K562 (cell line): ENCODE measurements at regions not wholly inside any gene's neighbourhood (a gene's known extent, or its start where the extent isn't known, plus 50 kb on each side); places are given as distances from the start of the nearest gene placed in this dataset.

ENCODE experiments used
- ATAC-seq: fragments of 200-7000 bp; cut with Tn5 transposase; 3 replicates; pipeline ENCODE4 v1.9.1; 2020; ENCODE audit warnings: moderate library complexity
- BruUV-seq: library from RNA; stranded (reverse); fragments of 400-500 nt; replicated peaks from 2 replicates; lab custom pipeline; 2021; lab: Mats Ljungman, UMichigan
- CTCF ChIA-PET: fragments of 300-600 bp; formaldehyde crosslinking; extraction: SDS; loops from one replicate; lab custom pipeline; 2021; ENCODE audit warnings: low intra/inter-chr PET ratio; lab: Yijun Ruan, JAX
- POLR2A ChIA-PET: fragments of 300-600, 350-650 bp; sonication (Branson Sonifier 250); formaldehyde crosslinking; extraction: SDS; loops from one replicate; lab custom pipeline; 2021; ENCODE audit warnings: antibody characterized with exemption, inconsistent platforms; lab: Yijun Ruan, JAX
- DNase-seq, 4 experiments: peaks; one replicate each; pipeline versions ENCODE4 v3.0.0 to v3.0.0-alpha.2; 2011 to 2018; ENCODE audit warnings: low spot score in 3 of 4, mixed read lengths in 3 of 4; ENCODE audit errors: extremely low read depth in 1 of 4
- FAIRE-seq: peaks from 2 replicates; lab custom pipeline; 2011; peaks lifted over from hg19 to GRCh38; lab: Jason Lieb, UNC
- H2AFZ ChIP-seq: 2 replicates; pipeline ENCODE4 v1.6.0; 2011; ENCODE audit warnings: low read depth, low read length, control low read depth, inconsistent platforms
- H3K27ac ChIP-seq: fragments of 200-600 bp; 3 replicates; pipeline ENCODE4 v1.8.0; 2011; ENCODE audit warnings: low read depth, mild to moderate bottlenecking, control low read depth, inconsistent platforms, low read length, moderate library complexity, mixed read lengths; ENCODE audit errors: extremely low read depth
- H3K27me3 ChIP-seq, 2 experiments: fragments of 300-600 bp in 1 of 2; 2 replicates in 1 of 2; 3 replicates in 1 of 2; pipeline versions ENCODE4 v1.6.0 to v1.8.0; 2011; ENCODE audit warnings: inconsistent platforms in 2 of 2, low read length in 2 of 2, mild to moderate bottlenecking in 1 of 2, mixed read lengths in 1 of 2, moderate library complexity in 1 of 2; ENCODE audit not compliant: control insufficient read depth in 2 of 2, insufficient read depth in 2 of 2
- H3K36me3 ChIP-seq: fragments of 300-600 bp; 3 replicates; pipeline ENCODE4 v1.8.0; 2011; ENCODE audit warnings: mild to moderate bottlenecking, low read length, inconsistent platforms; ENCODE audit not compliant: control insufficient read depth, insufficient read depth
- H3K4me1 ChIP-seq, 2 experiments: fragments of 200-600 bp in 1 of 2; replicated peaks in 1 of 2; 2 replicates in 1 of 2; 3 replicates in 1 of 2; pipeline versions ENCODE4 v1.5.1 to v1.8.0; 2011; ENCODE audit warnings: inconsistent platforms in 2 of 2, low read length in 2 of 2, mild to moderate bottlenecking in 1 of 2, mixed read lengths in 1 of 2, moderate library complexity in 1 of 2; ENCODE audit not compliant: control insufficient read depth in 2 of 2, insufficient read depth in 2 of 2
- H3K4me2 ChIP-seq: 2 replicates; pipeline ENCODE4 v1.6.1; 2011; ENCODE audit warnings: low read length, control low read depth, inconsistent platforms, mixed read lengths; ENCODE audit not compliant: insufficient read depth
- H3K4me3 ChIP-seq: fragments of 200-600 bp; sonication (generic), shearing (Covaris generic); 2 replicates; pipeline ENCODE4 v1.5.1; 2016; ENCODE audit warnings: control low read depth, inconsistent platforms
- H3K79me2 ChIP-seq: fragments of 200-600 bp; 3 replicates; pipeline ENCODE4 v1.8.0; 2011; ENCODE audit warnings: low read length, inconsistent platforms; ENCODE audit not compliant: control insufficient read depth, insufficient read depth
- H3K9ac ChIP-seq, 2 experiments: 2 replicates each; pipeline versions ENCODE4 v1.6.0 to v1.6.1; 2011; ENCODE audit warnings: low read depth in 2 of 2, low read length in 2 of 2, control low read depth in 1 of 2, inconsistent platforms in 1 of 2, mild to moderate bottlenecking in 1 of 2, mixed read lengths in 1 of 2; ENCODE audit not compliant: insufficient read depth in 1 of 2
- H3K9me1 ChIP-seq: one replicate; pipeline ENCODE4 v1.6.0; 2011; ENCODE audit warnings: inconsistent platforms, mild to moderate bottlenecking, low read length, moderate library complexity; ENCODE audit not compliant: control insufficient read depth, insufficient read depth
- H3K9me3 ChIP-seq: replicated peaks from 2 replicates; pipeline ENCODE4 v1.5.1; 2011; ENCODE audit warnings: low read depth, low read length, inconsistent platforms; ENCODE audit not compliant: control insufficient read depth, insufficient read depth
- H4K20me1 ChIP-seq: replicated peaks from 2 replicates; pipeline ENCODE4 v1.6.1; 2011; ENCODE audit warnings: low read length, inconsistent platforms, mixed read lengths; ENCODE audit not compliant: control insufficient read depth, insufficient read depth
- CHCHD3 ChIP-seq: fragments of 250-450 bp; sonication (Bioruptor Pico); IDR thresholded peaks from 2 replicates; pipeline ENCODE4 v2.1.2; 2022; ENCODE audit warnings: mild to moderate bottlenecking
- HIVEP1 ChIP-seq: fragments of 250-450 bp; sonication (Bioruptor Pico); IDR thresholded peaks from 2 replicates; pipeline ENCODE4 v1.4.0; 2020; ENCODE audit warnings: mild to moderate bottlenecking
- NFE2 ChIP-seq: IDR thresholded peaks from 2 replicates; pipeline ENCODE4 v1.6.1; 2014; ENCODE audit warnings: antibody characterized with exemption, low read depth
- POLR2G ChIP-seq: fragments of 200-400 bp; formaldehyde crosslinking; IDR thresholded peaks from 2 replicates; pipeline ENCODE4 v1.6.1; 2017; ENCODE audit warnings: low read depth, mild to moderate bottlenecking, antibody characterized with exemption, low read length, moderate library complexity
- SIN3A ChIP-seq, 2 experiments: fragments of 150-350 bp in 1 of 2; IDR thresholded peaks; 2 replicates each; pipeline ENCODE4 v1.6.1; 2011 to 2016; ENCODE audit warnings: borderline replicate concordance in 2 of 2, low read depth in 2 of 2, low read length in 2 of 2, mild to moderate bottlenecking in 2 of 2, moderate library complexity in 2 of 2; ENCODE audit not compliant: control insufficient read depth in 1 of 2
- SIX5 ChIP-seq, 2 experiments: IDR thresholded peaks; 2 replicates each; pipeline ENCODE4 v1.6.1; 2011; ENCODE audit warnings: low read length in 2 of 2, borderline replicate concordance in 1 of 2, low read depth in 1 of 2, mild to moderate bottlenecking in 1 of 2, moderate library complexity in 1 of 2; ENCODE audit not compliant: insufficient read depth in 1 of 2
- SMARCA5 ChIP-seq: fragments of 450-650 bp; IDR thresholded peaks from 2 replicates; pipeline ENCODE4 v1.6.1; 2016
- TCF7 ChIP-seq: sonication (generic); IDR thresholded peaks from 2 replicates; pipeline ENCODE4 v1.6.1; 2016; ENCODE audit warnings: antibody characterized with exemption, borderline replicate concordance
- ZNF79 ChIP-seq: fragments of 250-450 bp; sonication (Bioruptor Pico); IDR thresholded peaks from 2 replicates; pipeline ENCODE4 v1.4.0; 2020; ENCODE audit warnings: low read depth, mild to moderate bottlenecking, moderate library complexity
- WGBS: fragments of 100-300 bp; shearing (Covaris generic); methylation state at CpG from one replicate; pipeline ENCODE4 v1.1.6; 2016; ENCODE audit warnings: low coverage, mixed read lengths; ENCODE audit not compliant: insufficient coverage; ENCODE audit errors: missing lambda C conversion rate; 5-methylcytosine and 5-hydroxymethylcytosine counted together
- in situ Hi-C: fragments of 300-500 bp; cut with MboI; formaldehyde crosslinking; loops from 4 replicates; pipeline ENCODE4 v1.15.0; 2018; ENCODE audit warnings: inconsistent platforms, mixed read lengths
- intact Hi-C: fragments of 100-400 bp; cut with micrococcal nuclease; formaldehyde crosslinking; loops from 2 replicates; pipeline ENCODE4 v1.14.2; 2022
- TF ChIP-seq, protein P1 (sequence below): fragments of 450-650 bp; IDR thresholded peaks from 2 replicates; pipeline ENCODE4 v1.6.1; 2017; ENCODE audit warnings: mild to moderate bottlenecking, moderate library complexity
- TF ChIP-seq, protein P2 (sequence below): fragments of 450-650 bp; formaldehyde crosslinking; IDR thresholded peaks from 2 replicates; pipeline ENCODE4 v1.4.0; 2020; ENCODE audit warnings: mild to moderate bottlenecking, moderate library complexity
- TF ChIP-seq, protein P3 (sequence below): fragments of 250-450 bp; sonication (Bioruptor Pico); IDR thresholded peaks from 2 replicates; pipeline ENCODE4 v1.8.0; 2021; ENCODE audit warnings: moderate library complexity, mild to moderate bottlenecking, inconsistent platforms
- TF ChIP-seq, protein P4 (sequence below): fragments of 250-450 bp; sonication (Bioruptor Pico); IDR thresholded peaks from 2 replicates; pipeline ENCODE4 v1.4.0; 2020; ENCODE audit warnings: mild to moderate bottlenecking, moderate library complexity
- TF ChIP-seq, protein P5 (sequence below): sonication (generic); formaldehyde crosslinking; IDR thresholded peaks from 2 replicates; pipeline ENCODE4 v1.8.0; 2022; ENCODE audit warnings: mild to moderate bottlenecking, missing genetic modification reagents

DNA sequence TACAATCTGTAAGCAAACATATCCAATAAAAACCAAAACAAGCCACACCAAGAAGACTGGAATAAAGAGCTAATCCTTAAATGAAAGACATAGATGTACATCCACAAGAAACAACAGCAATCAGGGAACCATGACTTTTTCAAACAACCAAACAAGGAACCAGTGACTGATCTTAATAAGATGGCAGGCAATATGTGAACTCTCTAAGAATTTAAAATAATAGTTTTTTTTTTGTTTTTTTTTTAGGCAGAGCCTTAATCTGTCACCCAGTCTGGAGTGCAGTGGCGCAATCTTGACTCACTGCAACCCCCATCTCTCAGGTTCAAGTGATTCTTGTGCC lies 52.9 kb upstream of the CAPRIN2 start:
- peaks cover 0 to 3% of the 10 kb centered on the region in 2 experiments; a peak in 2 of 5 replicates for H3K4me1 ChIP-seq
- TF ChIP-seq SMARCA5 (no peak), SIX5 (IDR thresholded peaks at IDR 0.05; ENCODE audit: borderline replicate concordance in 1 of 2, insufficient read depth in 1 of 2, low read depth in 1 of 2, low read length in 2 of 2) (no peak), TCF7 (no peak), ZNF79 (CRISPR knock-in tag) (no peak), NFE2 (no peak), CHCHD3 (CRISPR knock-in tag) (no peak), POLR2G (no peak), SIN3A (IDR thresholded peaks at IDR 0.05; ENCODE audit: borderline replicate concordance in 2 of 2, control insufficient read depth in 1 of 2, low read depth in 2 of 2, low read length in 2 of 2) (no peak), HIVEP1 (CRISPR knock-in tag) (no peak)
- TF ChIP-seq, protein P1, sequence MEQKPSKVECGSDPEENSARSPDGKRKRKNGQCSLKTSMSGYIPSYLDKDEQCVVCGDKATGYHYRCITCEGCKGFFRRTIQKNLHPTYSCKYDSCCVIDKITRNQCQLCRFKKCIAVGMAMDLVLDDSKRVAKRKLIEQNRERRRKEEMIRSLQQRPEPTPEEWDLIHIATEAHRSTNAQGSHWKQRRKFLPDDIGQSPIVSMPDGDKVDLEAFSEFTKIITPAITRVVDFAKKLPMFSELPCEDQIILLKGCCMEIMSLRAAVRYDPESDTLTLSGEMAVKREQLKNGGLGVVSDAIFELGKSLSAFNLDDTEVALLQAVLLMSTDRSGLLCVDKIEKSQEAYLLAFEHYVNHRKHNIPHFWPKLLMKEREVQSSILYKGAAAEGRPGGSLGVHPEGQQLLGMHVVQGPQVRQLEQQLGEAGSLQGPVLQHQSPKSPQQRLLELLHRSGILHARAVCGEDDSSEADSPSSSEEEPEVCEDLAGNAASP: no peak
- TF ChIP-seq, protein P2, sequence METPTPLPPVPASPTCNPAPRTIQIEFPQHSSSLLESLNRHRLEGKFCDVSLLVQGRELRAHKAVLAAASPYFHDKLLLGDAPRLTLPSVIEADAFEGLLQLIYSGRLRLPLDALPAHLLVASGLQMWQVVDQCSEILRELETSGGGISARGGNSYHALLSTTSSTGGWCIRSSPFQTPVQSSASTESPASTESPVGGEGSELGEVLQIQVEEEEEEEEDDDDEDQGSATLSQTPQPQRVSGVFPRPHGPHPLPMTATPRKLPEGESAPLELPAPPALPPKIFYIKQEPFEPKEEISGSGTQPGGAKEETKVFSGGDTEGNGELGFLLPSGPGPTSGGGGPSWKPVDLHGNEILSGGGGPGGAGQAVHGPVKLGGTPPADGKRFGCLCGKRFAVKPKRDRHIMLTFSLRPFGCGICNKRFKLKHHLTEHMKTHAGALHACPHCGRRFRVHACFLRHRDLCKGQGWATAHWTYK (CRISPR knock-in tag): no peak
- TF ChIP-seq, protein P3, sequence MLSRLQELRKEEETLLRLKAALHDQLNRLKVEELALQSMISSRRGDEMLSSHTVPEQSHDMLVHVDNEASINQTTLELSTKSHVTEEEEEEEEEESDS (CRISPR knock-in tag): no peak
- TF ChIP-seq, protein P4, sequence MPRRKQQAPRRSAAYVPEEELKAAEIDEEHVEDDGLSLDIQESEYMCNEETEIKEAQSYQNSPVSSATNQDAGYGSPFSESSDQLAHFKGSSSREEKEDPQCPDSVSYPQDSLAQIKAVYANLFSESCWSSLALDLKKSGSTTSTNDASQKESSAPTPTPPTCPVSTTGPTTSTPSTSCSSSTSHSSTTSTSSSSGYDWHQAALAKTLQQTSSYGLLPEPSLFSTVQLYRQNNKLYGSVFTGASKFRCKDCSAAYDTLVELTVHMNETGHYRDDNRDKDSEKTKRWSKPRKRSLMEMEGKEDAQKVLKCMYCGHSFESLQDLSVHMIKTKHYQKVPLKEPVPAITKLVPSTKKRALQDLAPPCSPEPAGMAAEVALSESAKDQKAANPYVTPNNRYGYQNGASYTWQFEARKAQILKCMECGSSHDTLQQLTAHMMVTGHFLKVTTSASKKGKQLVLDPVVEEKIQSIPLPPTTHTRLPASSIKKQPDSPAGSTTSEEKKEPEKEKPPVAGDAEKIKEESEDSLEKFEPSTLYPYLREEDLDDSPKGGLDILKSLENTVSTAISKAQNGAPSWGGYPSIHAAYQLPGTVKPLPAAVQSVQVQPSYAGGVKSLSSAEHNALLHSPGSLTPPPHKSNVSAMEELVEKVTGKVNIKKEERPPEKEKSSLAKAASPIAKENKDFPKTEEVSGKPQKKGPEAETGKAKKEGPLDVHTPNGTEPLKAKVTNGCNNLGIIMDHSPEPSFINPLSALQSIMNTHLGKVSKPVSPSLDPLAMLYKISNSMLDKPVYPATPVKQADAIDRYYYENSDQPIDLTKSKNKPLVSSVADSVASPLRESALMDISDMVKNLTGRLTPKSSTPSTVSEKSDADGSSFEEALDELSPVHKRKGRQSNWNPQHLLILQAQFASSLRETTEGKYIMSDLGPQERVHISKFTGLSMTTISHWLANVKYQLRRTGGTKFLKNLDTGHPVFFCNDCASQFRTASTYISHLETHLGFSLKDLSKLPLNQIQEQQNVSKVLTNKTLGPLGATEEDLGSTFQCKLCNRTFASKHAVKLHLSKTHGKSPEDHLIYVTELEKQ (CRISPR knock-in tag): no peak
- TF ChIP-seq, protein P5, sequence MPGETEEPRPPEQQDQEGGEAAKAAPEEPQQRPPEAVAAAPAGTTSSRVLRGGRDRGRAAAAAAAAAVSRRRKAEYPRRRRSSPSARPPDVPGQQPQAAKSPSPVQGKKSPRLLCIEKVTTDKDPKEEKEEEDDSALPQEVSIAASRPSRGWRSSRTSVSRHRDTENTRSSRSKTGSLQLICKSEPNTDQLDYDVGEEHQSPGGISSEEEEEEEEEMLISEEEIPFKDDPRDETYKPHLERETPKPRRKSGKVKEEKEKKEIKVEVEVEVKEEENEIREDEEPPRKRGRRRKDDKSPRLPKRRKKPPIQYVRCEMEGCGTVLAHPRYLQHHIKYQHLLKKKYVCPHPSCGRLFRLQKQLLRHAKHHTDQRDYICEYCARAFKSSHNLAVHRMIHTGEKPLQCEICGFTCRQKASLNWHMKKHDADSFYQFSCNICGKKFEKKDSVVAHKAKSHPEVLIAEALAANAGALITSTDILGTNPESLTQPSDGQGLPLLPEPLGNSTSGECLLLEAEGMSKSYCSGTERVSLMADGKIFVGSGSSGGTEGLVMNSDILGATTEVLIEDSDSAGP: no peak
- ChIA-PET POLR2A (no interaction called here), CTCF (interaction anchor here (0.6 to 2.8 kb wide), 5 partner anchors 440 to 1288 kb away, joined by 3 to 36 read pairs (median 3); no protein-coding TSS in a partner anchor)
- H3K9ac ChIP-seq: no peak overlapping the region
- intact Hi-C loops: loop anchor here (1.0 to 10.0 kb wide), 6 partner anchors 53 to 1733 kb away; partner anchors contain the start of genes CAPRIN2 and IPO8
- in situ Hi-C loops: loop anchor here (10.0 to 25.0 kb wide), 2 partner anchors 620 to 1283 kb away; no protein-coding TSS in a partner anchor
- H3K79me2 ChIP-seq: no peaks in the 10 kb centered on the region
- no peaks in the 10 kb centered on the region for H4K20me1 ChIP-seq
- peak overlapping the region; percentile 86; the same call in 1 of the 2 replicates for H2AFZ ChIP-seq
- DNase-seq: no peak
- no CpG with 5 or more reads among the region's 1 CpG for WGBS
- H3K4me3 ChIP-seq: no peak overlapping the region
- H3K9me1 ChIP-seq: no peaks in the 10 kb centered on the region
- no peak overlapping the region for H3K27ac ChIP-seq
- no peaks in the 10 kb centered on the region; the same call in 1 of the 2 replicates for H3K9me3 ChIP-seq
- H3K36me3 ChIP-seq: no peaks in the 10 kb centered on the region
- no TSS peak for BruUV-seq
- FAIRE-seq: no peak
- H3K4me2 ChIP-seq: no peak overlapping the region
- H3K27me3 ChIP-seq: peaks cover 0 to 4% of the 10 kb centered on the region in 2 experiments; a peak in 1 of 5 replicates
- ATAC-seq: no peak
